B cell (primary cell): ENCODE measurements at regions not wholly inside any gene's neighbourhood (a gene's known extent, or its start where the extent isn't known, plus 50 kb on each side); places are given as distances from the start of the nearest gene placed in this dataset.

ENCODE experiments used
- CTCF ChIP-seq: fragments of 200-600 bp; IDR thresholded peaks from one replicate; pipeline ENCODE4 v1.8.0; 2022; ENCODE audit warnings: antibody characterized with exemption, mild to moderate bottlenecking
- EZH2 ChIP-seq: IDR thresholded peaks from 2 replicates; pipeline ENCODE4 v1.6.1; 2012; ENCODE audit warnings: borderline replicate concordance, low read depth, mild to moderate bottlenecking, moderate library complexity, low read length; ENCODE audit not compliant: insufficient read depth, poor library complexity, severe bottlenecking

GRCh38 chr4:102163404-102164140 is 181.7 kb downstream of the SLC39A8 start:
- TF ChIP-seq CTCF, result no peak
- TF ChIP-seq EZH2, result no peak
